Suprapubic skin (tissue), 4 donors: ENCODE measurements at regions not wholly inside any gene's neighbourhood (a gene's known extent, or its start where the extent isn't known, plus 50 kb on each side); places are given as distances from the start of the nearest gene placed in this dataset.

Experiments
- DNase-seq, 2 donors: peaks; one replicate each; pipeline ENCODE4 v3.0.0-alpha.2; 2019; ENCODE audit warnings: low spot score in 2 of 2
- H3K27ac ChIP-seq: fragments of 200-600 bp; sonication (generic); one replicate; pipeline ENCODE4 v1.5.1; 2019
- H3K27me3 ChIP-seq: fragments of 200-600 bp; sonication (generic); one replicate; pipeline ENCODE4 v1.5.1; 2019
- H3K36me3 ChIP-seq: fragments of 200-600 bp; sonication (generic); one replicate; pipeline ENCODE4 v1.5.1; 2019
- H3K4me1 ChIP-seq: fragments of 200-600 bp; sonication (generic); one replicate; pipeline ENCODE4 v1.5.1; 2019
- H3K4me3 ChIP-seq: fragments of 200-600 bp; sonication (generic); one replicate; pipeline ENCODE4 v1.5.1; 2019; ENCODE audit warnings: mild to moderate bottlenecking
- H3K9me3 ChIP-seq: fragments of 200-600 bp; sonication (generic); one replicate; pipeline ENCODE4 v1.5.1; 2019
- EP300 ChIP-seq: sonication (generic); formaldehyde crosslinking; IDR thresholded peaks from one replicate; pipeline ENCODE4 v1.6.1; 2017; ENCODE audit warnings: antibody characterized with exemption
- POLR2A ChIP-seq, 2 donors: fragments of 450-650 bp; IDR thresholded peaks; one replicate each; pipeline ENCODE4 v1.6.1; 2017; ENCODE audit warnings: antibody characterized with exemption in 2 of 2, mild to moderate bottlenecking in 2 of 2, moderate library complexity in 2 of 2
- POLR2AphosphoS5 ChIP-seq, 3 donors: sonication (generic); formaldehyde crosslinking; IDR thresholded peaks; one replicate each; pipeline ENCODE4 v1.6.1; 2017; ENCODE audit warnings: antibody characterized with exemption in 3 of 3
- WGBS: methylation state at CpG from one replicate; pipeline ENCODE4 v1.1.5; 2018; 5-methylcytosine and 5-hydroxymethylcytosine counted together
- TF ChIP-seq, protein P1 (sequence below), 2 donors: fragments of 200-600 bp in 1 of 2; fragments of 450-650 bp in 1 of 2; sonication (generic) in 1 of 2; IDR thresholded peaks; one replicate each; pipeline ENCODE4 v1.5.1; 2016 to 2019; ENCODE audit warnings: antibody characterized with exemption in 2 of 2, mild to moderate bottlenecking in 1 of 2, moderate library complexity in 1 of 2

DNA sequence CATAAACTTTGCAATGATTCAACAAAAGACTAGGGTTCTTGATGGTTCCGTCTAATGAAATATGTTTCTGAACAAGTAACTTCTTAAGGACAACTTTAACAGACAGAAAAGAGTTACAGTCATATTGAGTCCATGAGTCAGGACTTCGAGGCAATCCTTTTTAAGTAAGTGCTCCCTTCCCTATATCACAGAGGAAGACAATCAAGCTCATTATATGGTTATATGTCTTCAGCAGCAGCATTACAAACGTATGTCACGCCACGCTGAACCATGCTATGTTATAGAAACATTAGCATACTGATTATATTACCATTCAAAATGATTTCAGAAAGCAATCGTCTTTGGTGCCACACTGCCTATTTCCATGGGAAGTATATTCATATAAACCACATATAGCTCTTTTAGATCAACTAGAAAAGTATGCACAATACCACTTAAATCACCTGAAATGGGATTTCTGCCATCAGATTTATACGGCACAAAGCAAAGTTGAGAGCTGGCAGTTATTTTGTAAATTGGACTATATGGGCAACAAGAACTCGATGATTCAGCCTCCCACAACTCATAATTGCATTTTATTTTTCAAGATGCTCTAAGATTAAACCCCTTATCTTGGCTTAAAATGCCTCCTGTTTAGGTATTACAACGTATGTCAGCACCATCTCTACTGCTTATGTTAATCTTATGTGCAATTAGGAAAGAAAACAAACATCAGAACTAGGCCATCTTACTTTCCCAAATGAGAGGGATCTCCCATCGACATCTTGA lies 111.3 kb upstream of the SAMSN1 start:
- Histone ChIP-seq H3K27ac (no peak overlapping the region), H3K4me1 (no peaks in the 10 kb centered on the region), H3K27me3 (no peaks in the 10 kb centered on the region), H3K9me3 (no peaks in the 10 kb centered on the region), H3K4me3 (no peak overlapping the region), H3K36me3 (no peaks in the 10 kb centered on the region)
- WGBS, result 84% methylated on average over 10 of the region's 10 CpGs
- no peak for TF ChIP-seq POLR2AphosphoS5 (IDR thresholded peaks at IDR 0.05)
- DNase-seq, result no peak

DNA sequence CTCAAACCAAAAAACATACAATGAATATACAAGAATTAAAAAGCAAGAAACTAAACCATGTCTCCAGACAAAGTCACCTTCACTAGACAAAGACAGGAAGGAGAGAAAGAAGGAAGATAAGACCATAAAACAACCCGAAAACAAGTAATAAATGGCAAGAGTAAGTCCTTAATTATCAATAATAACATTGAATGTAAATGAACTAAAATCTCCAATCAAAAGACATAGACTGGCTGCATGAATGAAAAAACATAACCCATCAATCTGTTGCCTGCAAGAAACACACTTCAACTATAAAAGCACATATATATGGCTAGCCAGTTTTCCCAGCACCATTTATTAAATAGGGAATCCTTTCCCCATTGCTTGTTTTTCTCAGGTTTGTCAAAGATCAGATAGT lies 100.8 kb upstream of the SAMSN1 start:
- Histone ChIP-seq H3K9me3 (peaks cover 21% of the 10 kb centered on the region), H3K4me3 (no peak overlapping the region), H3K36me3 (no peaks in the 10 kb centered on the region), H3K27ac (no peak overlapping the region), H3K27me3 (no peaks in the 10 kb centered on the region), H3K4me1 (no peaks in the 10 kb centered on the region)
- no peak for TF ChIP-seq POLR2A (IDR thresholded peaks at IDR 0.05)
- TF ChIP-seq POLR2AphosphoS5 (IDR thresholded peaks at IDR 0.05), result no peak
- no peak for TF ChIP-seq EP300
- TF ChIP-seq, protein P1, sequence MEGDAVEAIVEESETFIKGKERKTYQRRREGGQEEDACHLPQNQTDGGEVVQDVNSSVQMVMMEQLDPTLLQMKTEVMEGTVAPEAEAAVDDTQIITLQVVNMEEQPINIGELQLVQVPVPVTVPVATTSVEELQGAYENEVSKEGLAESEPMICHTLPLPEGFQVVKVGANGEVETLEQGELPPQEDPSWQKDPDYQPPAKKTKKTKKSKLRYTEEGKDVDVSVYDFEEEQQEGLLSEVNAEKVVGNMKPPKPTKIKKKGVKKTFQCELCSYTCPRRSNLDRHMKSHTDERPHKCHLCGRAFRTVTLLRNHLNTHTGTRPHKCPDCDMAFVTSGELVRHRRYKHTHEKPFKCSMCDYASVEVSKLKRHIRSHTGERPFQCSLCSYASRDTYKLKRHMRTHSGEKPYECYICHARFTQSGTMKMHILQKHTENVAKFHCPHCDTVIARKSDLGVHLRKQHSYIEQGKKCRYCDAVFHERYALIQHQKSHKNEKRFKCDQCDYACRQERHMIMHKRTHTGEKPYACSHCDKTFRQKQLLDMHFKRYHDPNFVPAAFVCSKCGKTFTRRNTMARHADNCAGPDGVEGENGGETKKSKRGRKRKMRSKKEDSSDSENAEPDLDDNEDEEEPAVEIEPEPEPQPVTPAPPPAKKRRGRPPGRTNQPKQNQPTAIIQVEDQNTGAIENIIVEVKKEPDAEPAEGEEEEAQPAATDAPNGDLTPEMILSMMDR (IDR thresholded peaks at IDR 0.05), result no peak
- no peak for DNase-seq
- 88% methylated on average over 1 of the region's 1 CpG for WGBS

DNA sequence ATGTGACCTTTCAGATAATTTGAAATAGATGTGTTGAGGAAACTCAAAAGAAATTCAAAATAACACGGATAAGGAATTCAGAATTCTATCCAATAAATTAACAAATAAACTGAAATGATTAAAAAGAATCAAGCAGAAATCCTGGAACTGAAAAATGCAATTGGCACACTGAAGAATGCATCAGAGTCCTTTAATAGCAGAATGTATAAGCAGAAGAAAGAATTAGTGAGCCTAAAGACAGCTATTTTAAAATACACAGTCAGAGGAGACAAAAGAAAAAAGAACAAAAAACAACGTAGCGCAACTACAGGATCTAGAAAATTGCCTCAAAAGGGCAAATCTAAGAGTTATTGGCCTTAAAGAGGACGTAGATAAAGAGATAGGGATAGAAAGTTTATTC lies 99.6 kb upstream of the SAMSN1 start:
- DNase-seq, result no peak
- Histone ChIP-seq H3K4me3 (no peak overlapping the region), H3K36me3 (no peaks in the 10 kb centered on the region), H3K27me3 (no peaks in the 10 kb centered on the region), H3K9me3 (peaks cover 21% of the 10 kb centered on the region), H3K4me1 (no peaks in the 10 kb centered on the region), H3K27ac (no peak overlapping the region)
- TF ChIP-seq, protein P1 (IDR thresholded peaks at IDR 0.05), result no peak
- TF ChIP-seq EP300 (no peak), POLR2AphosphoS5 (IDR thresholded peaks at IDR 0.05) (no peak), POLR2A (IDR thresholded peaks at IDR 0.05) (no peak)
- 82% methylated on average over 4 of the region's 4 CpGs for WGBS

DNA sequence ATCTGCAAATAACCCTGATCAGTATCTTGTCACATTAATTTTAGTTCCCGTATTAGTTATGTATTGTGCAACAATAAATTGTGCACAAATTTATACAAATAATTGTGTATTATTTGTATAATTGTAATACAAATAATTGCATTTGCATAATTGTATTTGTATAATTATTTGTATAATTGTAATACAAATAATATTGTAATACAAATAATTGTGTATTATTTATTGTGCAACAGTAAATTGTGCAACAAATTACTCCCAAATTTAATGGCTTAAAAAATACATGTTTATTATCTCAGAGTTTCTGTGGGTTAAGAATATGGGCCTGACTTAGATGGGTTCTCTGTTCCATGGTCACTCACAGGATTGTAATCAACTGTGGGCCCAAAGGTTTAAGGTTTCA lies 86.2 kb upstream of the SAMSN1 start:
- no peaks in the 10 kb centered on the region for H3K4me1 ChIP-seq
- no peaks in the 10 kb centered on the region for H3K27me3 ChIP-seq
- H3K4me3 ChIP-seq, result no peak overlapping the region
- H3K36me3 ChIP-seq, result no peaks in the 10 kb centered on the region
- TF ChIP-seq POLR2AphosphoS5 (IDR thresholded peaks at IDR 0.05), result no peak
- TF ChIP-seq POLR2A (IDR thresholded peaks at IDR 0.05), result no peak
- TF ChIP-seq, protein P1 (IDR thresholded peaks at IDR 0.05), result no peak
- no peak for TF ChIP-seq EP300
- H3K9me3 ChIP-seq, result no peaks in the 10 kb centered on the region
- H3K27ac ChIP-seq, result no peak overlapping the region
- WGBS, result 95% methylated on average over 1 of the region's 1 CpG
- no peak for DNase-seq

DNA sequence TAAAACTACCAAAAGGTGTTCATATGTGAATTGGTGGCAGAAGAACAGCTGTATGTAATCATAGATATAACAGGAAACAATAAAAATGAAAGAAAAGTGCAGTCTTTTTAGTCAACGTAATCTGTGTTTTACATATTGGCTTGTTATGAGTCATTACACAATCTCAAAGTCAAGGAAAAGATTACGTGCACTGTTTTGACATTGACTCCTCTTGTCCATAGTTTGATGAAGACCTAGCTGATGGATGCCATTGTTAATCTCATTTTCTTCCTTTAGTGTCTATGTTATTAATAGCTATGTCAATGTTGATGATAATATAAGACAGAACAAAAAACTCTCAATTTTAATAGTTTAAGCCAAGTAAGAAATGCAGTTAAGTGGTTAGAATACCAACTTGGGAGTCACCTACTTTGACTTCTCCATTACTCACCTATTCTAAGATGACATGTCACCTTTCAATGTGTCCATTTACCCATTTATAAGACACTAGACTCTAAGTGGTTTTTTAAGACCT lies 84.5 kb upstream of the SAMSN1 start:
- H3K4me1 ChIP-seq, result no peaks in the 10 kb centered on the region
- no peaks in the 10 kb centered on the region for H3K27me3 ChIP-seq
- H3K9me3 ChIP-seq, result peaks cover 2% of the 10 kb centered on the region
- no peaks in the 10 kb centered on the region for H3K36me3 ChIP-seq
- H3K4me3 ChIP-seq, result no peak overlapping the region
- no peak overlapping the region for H3K27ac ChIP-seq
- 47% methylated on average over 2 of the region's 2 CpGs for WGBS
- TF ChIP-seq, protein P1 (IDR thresholded peaks at IDR 0.05), result no peak
- TF ChIP-seq EP300, result no peak
- no peak for TF ChIP-seq POLR2A (IDR thresholded peaks at IDR 0.05)
- no peak for TF ChIP-seq POLR2AphosphoS5 (IDR thresholded peaks at IDR 0.05)
- no peak for DNase-seq
